ENCODE measurements at regions not wholly inside any gene's neighbourhood (a gene's known extent, or its start where the extent isn't known, plus 50 kb on each side); places are given as distances from the start of the nearest gene placed in this dataset.
"Not testable (repeated sequence)": the region's sequence is repeated elsewhere in the genome, so short reads cannot be mapped to it uniquely, and the experiment has no call there.

DNA sequence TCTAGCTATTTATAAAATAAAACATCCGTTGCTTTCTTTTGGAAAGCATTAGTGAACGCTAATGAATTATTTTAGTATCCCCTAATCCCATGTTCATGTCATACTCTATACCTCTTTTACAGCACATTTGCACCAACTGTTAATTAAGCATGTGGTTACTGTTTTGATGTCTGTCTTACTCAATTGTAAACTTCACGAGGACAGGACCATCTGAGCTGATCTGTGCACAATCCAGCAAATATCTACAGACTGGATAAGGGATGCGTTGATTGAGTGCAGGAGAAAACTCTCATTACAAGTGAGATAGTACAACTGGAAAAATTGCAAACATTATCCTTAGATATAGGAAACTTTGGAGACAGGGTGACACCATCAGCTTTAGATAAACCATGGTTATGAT, 201.1 kb downstream of the PCDH20 start:
- DNase-seq, result no peak

DNA sequence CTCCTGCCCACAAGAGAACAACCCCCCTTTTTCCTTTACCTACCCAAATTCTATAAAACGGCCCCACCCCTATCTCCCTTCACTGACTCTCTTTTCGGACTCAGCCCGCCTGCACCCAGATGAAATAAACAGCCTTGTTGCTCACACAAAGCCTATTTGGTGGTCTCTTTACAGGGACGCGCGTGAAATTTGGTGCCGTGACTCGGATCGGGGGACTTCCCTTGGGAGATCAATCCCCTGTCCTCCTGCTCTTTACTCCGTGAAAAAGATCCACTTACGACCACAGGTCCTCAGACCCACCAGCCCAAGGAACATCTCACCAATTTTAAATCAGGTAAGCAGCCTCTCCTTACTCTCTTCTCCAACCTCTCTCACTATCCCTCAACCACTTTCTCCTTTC, 209.8 kb downstream of the PCDH20 start:
- DNase-seq, result not testable (repeated sequence)

DNA sequence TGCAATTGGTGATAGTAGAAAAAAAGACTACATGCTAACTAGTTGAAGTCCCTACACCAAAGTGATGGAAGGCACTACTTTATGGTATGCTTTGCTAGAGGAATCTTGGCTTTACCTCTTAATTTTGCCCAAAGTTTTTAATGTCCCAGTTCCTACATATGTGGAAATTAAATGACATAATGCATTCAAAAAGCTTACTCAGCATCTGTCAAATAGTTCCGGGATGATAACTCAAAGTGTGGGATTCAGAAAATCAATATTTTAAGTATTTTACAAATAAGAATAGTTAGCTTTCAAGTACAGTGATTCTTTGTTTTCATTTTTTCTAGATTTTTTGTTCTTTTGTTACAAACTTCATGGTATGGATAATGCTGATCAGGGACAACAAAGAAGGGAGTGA, 211.6 kb downstream of the PCDH20 start:
- no peak for DNase-seq

DNA sequence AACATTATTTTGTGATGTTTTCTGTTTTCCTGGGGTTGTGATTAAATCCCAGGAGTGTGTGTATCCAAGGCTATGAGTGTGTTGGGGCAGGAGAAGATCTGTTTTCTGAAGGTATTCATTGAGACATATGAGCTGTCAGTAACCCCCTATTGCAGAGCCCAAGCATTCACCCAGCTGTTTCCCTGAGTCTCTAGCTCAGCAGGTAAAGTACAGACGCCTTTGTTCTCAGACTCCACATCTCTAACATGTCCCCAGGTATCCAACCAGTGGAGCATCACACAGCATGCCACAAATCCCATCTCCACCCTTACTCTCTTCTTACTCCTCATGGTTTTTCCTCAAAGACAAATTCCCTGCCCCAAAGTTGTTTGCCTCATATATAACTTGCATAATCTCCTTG, 213.6 kb downstream of the PCDH20 start:
- no peak for DNase-seq

DNA sequence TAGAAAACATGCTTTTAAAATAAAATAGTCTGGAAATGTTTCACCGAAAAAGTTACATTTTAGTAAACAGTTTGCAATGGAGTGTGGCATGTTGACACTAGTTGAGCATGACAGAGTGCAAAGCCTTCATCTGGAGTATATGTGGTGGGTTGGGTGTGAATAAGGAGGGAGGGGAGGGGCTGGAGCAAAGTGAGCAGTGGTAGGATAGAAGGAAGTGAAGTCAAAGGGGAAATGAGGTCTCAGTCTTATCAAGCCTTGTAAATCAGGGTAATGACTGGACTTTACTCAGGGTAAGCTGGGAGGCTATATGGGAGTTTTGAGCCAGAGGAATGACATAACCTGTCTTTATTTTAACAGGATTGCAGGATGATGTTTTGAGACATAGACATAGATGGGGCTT, 222.8 kb downstream of the PCDH20 start:
- DNase-seq, result no peak

DNA sequence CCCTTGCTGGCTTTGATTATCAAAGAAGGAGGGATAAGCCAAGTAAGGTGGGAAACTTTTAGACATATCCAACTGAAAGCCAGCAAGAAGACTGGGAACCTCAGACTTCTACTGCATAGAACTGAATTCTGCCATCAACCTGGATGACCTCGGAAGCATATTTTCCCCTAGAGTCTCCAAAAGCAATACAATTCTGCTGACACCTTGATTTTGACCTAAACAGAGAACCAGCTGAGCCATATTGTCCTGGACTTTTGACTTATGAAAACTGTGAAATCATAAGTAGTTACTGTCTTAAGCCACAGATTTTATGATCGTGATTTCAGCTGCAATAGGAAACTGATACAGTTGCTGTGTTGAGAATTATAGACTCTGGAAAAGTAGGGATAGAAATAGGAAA, 227.6 kb downstream of the PCDH20 start:
- DNase-seq, result no peak

DNA sequence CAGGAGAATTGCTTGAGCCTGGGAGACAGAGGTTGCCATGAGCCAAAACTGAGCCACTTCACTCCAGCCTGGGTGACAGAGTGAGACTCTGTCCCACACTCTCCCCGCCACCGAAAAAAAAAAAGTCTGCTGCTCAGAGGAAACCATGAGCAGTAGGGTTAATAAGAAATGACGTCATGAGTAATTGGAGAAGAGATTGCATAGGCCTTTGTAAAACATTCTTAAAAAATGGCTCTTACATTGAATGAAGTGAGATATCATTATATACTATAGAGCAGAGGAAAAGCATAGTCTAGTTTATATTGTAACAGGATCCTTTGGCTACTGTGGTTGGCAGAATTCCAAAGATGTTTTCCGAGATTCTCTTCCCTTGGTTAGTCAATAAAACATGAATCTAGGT, 228.2 kb downstream of the PCDH20 start:
- DNase-seq, result no peak

DNA sequence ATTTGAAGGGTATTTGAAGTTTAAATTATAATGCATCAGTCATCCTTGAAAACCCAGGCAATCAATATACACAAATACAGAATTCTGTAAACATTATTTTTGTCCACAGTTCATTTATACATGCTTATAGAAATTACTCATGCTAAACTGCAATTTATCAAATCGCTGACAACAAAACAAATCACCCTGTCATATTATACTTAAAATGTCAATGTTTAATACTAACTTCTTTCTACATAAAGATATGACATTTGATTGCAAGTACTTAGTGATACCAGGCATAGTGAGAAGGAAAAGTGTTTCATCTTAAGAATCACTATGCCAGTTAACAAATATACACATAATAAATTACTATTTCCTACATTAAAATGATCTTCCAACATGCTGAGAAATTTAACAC, 232.0 kb downstream of the PCDH20 start:
- DNase-seq, result no peak

DNA sequence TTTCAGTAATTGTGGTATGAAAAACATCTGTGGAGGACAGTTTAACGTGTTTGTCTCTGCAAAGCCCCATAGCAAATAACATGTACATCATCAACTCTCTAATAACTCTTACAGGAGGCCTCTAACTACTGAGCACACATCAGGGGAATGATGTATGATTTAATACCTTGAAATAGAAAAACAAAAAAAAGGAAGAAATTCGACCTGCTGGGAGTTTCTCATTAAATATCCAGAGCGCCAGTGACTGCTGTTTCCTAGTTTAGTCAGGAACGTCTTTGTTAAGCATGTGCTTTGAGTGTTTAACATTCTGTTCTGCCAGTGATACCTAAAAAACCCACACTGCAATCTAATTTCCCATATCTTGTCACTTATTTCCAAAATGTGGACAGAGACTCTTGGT, 235.4 kb downstream of the PCDH20 start:
- no peak for DNase-seq

DNA sequence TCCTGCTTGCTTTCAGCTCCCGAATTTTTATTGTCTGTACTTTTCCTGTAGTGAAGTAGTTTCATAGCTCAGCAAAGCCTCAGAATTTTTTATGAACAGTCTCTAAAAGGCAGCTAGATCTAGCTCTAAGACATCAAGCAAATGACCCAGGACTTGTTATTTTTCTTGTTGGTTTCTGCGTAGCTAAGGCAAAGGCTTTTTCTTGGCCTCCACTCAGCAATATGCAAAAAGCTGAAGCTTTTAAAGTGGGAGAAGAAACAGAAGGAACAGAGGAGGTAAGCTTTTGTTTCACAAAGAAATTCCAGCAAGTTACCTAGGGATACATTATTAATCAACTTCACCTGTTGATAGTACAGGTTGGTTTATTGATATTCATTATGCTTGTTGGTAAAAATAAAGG, 235.9 kb downstream of the PCDH20 start:
- DNase-seq, result no peak

DNA sequence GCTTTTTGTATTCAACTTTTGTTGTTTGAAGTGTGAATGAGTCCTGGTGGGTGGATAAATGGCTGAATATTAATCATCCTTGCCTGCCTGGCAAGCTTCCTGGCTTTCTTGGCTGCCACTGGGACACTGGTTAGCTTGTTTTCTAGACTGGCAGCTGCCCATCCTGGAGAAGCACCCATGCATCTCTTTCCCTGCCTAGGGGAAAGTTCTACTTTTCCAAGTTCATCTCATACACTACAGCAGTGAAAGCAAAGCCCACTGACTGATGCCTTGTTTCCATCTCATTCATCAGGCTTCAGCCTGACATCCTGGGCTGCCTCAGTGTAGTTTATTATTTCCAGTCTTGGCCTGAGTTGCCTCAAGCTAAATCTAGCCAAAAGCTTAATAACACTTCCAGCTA, 244.8 kb downstream of the PCDH20 start:
- DNase-seq, result no peak

DNA sequence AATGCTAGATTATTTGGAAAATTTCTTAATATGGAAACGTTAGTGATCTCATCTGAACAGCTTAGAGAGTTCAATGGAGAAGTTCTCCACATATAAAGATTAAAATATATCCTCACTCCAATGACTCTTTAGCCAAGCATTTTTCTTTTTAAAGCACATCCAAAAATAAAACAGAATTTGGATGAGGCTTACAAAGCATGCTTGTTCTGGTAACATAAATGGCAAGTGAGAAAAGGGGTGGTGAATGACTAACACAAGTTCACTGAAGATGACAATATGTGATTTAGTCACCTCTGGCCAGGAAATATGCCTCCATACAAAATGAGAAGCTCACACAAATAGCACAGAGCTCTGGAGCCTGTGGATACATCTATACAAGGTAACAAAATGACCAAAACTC, 253.0 kb downstream of the PCDH20 start:
- DNase-seq, result no peak

DNA sequence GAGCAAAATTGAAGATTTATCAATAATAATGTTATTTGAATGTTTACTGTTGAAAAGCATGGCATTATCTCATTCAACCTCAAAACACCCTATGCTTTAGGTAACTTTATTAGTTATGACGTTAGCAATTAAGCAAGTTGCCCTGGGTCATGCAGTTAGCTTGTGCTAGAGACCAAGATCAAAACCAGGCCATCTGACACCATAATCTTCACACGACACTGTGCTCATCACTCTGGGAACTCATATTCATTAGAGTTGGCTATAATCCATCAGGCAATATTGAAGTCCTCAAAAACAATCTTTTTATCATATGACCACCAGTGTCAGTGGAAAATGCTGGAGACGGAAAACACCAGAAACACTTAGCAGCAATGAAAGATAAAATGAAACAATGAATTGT, 253.5 kb downstream of the PCDH20 start:
- no peak for DNase-seq

DNA sequence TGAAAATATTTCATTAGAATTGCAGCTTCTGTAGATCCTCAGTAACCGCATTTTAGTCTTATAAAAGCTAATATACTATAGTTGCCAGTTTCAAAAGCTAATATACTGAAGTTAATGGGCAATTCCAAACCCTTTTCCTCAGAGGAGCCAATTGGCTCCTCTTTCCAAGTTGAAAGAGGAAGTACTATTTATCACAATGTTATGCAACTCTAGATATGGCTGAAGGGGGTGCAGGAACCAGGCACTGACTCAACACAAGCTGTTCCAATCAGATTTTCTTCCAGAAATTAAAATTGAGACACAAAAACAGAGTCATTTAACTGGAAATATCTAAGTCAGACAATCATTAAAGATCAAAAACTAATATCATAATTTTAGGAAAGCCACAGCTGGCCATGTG, 258.9 kb downstream of the PCDH20 start:
- DNase-seq, result no peak

DNA sequence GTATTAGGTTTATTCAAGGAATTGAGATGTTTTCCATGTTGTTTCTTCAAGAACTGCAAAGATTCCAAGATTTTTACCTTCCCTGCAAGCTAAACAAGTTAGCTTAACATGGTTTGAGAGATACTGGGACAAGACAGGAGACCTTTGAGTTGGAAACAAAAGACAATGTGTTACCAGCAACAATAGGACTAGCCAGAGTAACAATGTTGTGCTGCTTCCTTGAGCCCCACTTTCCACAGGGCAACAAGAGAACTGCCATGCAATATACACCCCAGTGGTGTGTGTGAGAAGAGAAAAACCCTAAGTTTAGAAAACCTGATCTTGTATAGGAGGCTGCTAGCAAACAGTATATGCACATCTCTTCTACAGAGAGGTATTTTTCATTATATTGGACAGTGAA, 264.6 kb downstream of the PCDH20 start:
- DNase-seq, result no peak

DNA sequence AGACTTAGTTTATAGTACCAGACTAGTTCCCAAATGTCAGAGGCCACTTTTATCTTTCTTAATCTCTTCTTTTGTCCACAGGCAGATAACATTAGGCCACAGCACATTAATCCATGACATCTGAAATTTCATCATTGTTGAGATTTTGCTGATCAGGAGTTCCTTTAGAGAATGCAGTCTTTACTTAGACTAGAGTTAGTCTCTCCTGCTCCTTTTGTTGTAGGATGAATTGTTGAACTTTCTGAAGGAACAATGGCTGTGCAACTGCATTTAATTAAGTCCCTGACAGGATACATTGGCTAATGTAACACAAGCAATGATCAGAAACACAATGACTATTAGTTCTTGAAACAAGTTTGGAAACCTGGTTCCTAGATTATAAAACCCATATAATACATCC, 266.3 kb downstream of the PCDH20 start:
- DNase-seq, result no peak

DNA sequence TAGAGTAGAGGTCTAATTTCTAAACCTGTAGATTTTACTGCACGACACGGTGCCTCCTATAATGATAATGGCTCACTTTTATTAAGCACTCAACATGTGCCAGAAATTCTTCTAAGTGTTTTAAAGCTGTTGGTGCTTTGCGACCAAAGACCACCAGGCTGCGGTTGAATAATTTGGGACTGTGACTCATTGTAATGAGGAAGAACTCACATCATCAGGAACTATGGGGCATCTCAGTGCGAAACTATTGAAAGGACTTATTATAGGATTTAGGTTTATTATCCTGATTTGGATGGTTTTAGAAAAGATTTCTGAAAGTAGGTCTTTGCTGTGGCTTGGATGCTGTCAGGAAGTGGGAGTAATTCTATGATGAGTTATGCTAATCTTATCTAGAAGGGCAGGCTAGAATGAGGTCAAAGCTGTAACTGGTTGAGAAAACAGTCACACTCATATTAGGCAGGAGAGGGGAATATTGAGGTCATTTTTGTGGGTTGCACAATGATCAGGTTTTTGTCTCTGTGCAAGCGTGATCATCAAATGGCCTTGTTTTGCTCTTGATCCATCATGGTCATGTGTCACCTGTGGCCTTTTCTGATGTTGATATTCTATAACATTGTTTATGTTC, 266.8 kb downstream of the PCDH20 start:
- no peak for DNase-seq

DNA sequence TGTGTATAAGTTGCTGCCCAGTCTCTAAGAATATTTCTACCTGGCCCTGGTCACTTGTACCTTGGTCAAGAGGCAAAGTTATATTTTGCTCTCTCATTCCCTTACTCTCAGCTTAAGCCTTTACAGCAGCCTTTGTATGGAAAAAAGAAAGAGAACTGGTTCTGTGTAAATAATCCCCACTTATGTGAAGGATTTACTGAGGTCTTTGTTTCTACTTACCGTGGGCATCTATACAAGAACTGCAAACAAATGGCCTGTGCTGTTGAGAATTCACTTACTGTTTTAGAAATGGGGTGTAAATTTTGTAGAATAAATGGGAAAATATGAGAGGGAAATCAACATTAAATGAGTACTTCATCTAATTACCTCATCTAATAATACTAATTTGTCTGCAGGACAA, 267.4 kb downstream of the PCDH20 start:
- DNase-seq, result no peak

DNA sequence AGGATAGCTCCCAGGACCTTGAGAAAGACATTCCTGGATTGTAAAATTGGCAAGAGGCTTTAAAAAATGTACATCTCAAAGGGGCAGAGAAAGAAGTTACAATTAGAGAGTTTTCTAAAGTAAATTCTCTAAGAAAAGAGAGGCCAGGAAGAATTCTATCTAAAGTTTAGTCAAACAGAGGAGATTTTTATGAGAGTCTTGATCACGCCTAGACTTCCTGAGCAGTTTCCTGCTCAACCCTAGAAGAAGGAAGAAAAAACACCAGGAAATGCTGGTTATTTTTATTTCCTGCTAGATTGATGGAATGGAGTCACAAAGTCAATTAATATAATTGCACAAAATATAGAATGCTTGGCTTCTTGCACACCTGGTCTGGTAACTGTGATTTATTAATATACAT, 269.1 kb downstream of the PCDH20 start:
- DNase-seq, result no peak

DNA sequence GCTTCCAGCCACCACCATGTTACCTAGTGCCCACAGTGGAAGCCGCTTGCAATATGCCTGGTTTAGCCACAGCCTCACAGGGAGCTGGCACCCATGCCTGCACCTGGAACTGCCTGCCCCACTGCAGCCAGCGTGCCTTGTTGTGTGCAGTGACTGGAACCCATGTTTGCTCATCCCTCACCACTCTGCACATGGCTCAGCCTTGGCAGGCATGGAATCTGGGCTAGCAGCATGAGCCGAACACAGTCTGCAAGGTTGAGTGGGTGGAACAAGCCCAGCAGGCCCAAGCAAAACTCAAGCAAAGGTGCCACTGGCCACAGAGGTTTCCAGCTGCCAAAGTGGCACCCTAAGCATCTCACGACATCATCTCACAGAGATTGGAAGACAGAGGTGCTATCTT, 269.5 kb downstream of the PCDH20 start:
- no peak for DNase-seq

DNA sequence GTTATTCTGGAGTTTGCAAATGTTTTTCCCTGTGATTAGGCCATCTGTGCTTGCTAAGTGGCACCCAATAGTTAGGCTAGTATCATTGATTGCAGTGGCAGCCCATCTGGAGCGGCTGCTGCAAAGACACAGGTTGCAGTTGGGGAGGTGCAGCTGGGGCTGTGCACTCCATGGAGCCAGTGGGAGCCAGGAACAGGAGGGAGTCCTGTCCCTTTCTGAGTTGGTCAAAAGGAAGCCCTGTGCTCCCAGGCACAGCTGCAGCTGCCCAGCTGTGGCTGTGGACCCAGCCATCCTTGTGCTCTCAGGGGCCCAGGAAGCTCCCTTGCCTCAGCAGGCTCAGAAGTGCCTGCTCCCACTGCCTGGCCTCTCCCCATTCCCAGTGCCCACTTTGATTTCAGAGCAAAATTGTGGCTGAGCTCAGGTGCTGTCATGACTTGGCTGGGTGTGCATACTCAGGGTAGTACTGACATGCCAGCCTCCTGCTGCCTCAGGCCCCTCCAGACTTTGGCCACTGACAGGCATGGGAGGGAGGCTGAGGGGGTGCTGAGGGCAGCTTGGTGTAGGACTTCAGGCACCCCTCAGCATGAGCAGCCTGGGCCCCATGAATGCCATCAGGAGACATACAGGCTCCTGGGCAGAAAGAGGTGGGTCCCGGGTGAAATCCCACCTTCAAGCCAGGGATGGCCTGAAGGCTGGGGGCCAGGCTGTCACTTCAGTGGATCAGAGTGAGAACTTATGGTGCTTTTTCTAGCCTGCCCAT, 270.6 kb downstream of the PCDH20 start:
- no peak for DNase-seq

DNA sequence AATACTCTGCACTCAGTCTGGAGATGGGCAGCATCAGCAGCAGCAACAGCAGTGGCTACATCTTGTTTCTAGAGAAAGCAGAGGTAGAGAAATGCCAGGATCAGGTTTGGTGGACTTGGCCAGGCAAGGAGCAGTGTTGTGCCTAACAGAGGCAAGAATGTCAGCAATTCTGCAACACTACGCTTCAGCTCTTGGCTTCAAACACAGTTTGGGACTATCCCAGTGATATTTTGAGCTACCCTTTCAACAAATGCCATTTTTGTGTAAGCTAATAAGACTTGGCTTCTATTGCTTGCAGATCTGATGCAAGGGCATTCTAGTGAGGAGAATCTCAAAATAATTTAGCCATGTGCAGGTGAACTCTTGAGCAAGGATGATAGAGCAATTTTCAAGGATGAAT, 271.3 kb downstream of the PCDH20 start:
- DNase-seq, result no peak

DNA sequence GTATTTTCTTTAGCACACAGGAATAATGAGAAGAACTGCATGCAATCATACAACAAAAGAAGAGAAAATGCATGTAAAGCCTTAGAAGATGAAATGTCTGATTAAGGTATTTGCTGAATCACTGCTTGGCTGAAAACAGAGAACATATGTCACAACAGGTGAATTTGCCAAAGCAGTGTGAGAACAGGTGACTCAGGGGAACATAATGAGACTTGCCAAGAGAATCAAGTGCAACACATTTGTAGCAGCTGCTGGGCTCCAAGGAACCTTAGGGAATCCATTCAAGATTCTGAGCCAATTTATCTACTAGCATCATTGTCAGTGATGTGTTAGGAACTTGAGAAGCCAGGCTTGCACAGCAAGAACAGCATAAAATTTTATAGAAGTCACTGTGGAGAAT, 273.1 kb downstream of the PCDH20 start:
- no peak for DNase-seq

DNA sequence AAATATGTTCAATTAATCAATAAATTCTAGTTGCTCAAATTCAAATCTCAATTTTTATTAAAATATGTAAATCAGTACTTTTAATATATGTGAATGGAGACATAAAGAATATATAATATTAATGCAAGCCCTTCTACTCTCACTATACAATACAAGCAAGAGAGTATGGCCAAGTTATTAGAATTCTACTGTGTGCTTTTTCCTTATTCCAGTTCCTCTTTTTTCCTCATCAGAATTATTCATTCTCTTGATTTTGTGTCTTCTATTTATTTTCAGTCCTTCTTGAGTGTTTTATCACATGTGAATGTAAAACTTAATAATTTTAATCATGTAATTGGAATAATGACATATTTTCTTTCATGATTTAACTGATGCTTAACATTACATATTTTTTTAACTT, 276.8 kb downstream of the PCDH20 start:
- DNase-seq, result no peak

DNA sequence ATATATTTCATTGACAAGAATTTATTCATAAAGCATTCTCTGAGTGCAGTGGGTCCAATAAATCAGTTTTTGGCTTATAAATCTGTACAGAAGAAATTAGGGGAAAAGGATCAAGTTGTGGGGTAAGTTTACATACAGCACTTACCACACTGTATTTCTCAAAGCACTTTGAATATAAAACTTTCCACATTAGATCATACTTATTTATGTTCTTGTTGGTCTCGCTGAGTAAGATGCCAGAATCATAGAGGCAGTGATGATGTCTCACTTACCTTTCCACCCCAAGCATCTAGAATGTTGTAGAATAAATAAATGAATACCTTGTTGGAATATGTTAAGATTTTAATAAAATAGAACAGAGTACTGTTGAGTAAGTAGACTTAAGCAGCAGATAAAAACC, 279.1 kb downstream of the PCDH20 start:
- no peak for DNase-seq
